PFSK-1 (cell line): ENCODE measurements at regions not wholly inside any gene's neighbourhood (a gene's known extent, or its start where the extent isn't known, plus 50 kb on each side); places are given as distances from the start of the nearest gene placed in this dataset.

Experiments
- FOXP2 ChIP-seq: optimal IDR thresholded peaks from 2 replicates; pipeline ENCODE3; 2011; ENCODE audit warnings: borderline replicate concordance, control low read depth, inconsistent platforms; ENCODE audit not compliant: insufficient read depth; ENCODE audit errors: extremely low read length, extremely low read depth
- POLR2AphosphoS5 ChIP-seq: IDR thresholded peaks from 2 replicates; pipeline ENCODE4 v1.6.1; 2012; ENCODE audit warnings: low read depth, mild to moderate bottlenecking, control low read depth, low read length, moderate library complexity
- REST ChIP-seq, 2 experiments: IDR thresholded peaks; 2 replicates each; pipeline versions ENCODE4 v1.6.1 to v1.8.0; 2011 to 2012; ENCODE audit warnings: low read depth in 2 of 2, low read length in 2 of 2, control low read depth in 1 of 2, inconsistent platforms in 1 of 2, mild to moderate bottlenecking in 1 of 2, moderate library complexity in 1 of 2; ENCODE audit not compliant: insufficient read depth in 1 of 2
- SIN3A ChIP-seq: IDR thresholded peaks from 2 replicates; pipeline ENCODE4 v1.6.1; 2012; ENCODE audit warnings: mild to moderate bottlenecking, low read length, moderate library complexity, borderline replicate concordance; ENCODE audit not compliant: insufficient read depth
- TAF1 ChIP-seq: IDR thresholded peaks from 2 replicates; pipeline ENCODE4 v1.6.1; 2012; ENCODE audit warnings: low read length, control low read depth, borderline replicate concordance; ENCODE audit not compliant: insufficient read depth

DNA sequence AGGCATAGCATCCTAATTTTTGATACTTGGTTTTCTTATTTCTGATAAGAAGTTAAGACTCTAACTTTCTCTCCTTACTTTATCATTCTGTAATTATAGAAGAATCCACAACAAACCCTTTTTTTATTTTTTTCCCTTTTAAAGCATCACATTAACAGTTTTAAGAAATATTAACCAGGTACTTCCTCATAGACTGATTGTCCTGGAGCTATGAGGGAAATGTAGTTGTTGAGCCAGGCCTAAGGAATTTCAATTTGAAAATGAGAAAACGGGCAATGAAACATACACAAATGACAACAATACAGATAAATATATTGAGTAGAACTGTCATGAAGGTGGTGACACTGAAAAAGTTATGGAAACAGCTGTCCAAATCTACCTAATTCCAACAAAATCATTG is 569.0 kb downstream of the KCNA4 start:
- TF ChIP-seq TAF1 (no peak), FOXP2 (no peak), SIN3A (no peak)

- TF ChIP-seq TAF1, result no peak
- TF ChIP-seq FOXP2, result no peak
- TF ChIP-seq POLR2AphosphoS5, result no peak
- TF ChIP-seq REST (IDR thresholded peaks at IDR 0.05; ENCODE audit: insufficient read depth in 1 of 2, low read depth in 2 of 2, low read length in 2 of 2), result no peak
- TF ChIP-seq SIN3A, result no peak
Observed at GRCh38 chr11:29446132-29446531, 570.7 kb downstream of the KCNA4 start.

GRCh38 chr11:29438815-29439214 is 578.0 kb downstream of the KCNA4 start:
- TF ChIP-seq POLR2AphosphoS5 (no peak), SIN3A (no peak), FOXP2 (no peak), TAF1 (no peak), REST (IDR thresholded peaks at IDR 0.05; ENCODE audit: insufficient read depth in 1 of 2, low read depth in 2 of 2, low read length in 2 of 2) (no peak)

- TF ChIP-seq TAF1 (no peak), SIN3A (no peak), POLR2AphosphoS5 (no peak)
Observed at GRCh38 chr11:29435421-29435820, 581.4 kb downstream of the KCNA4 start.

GRCh38 chr11:29432719-29433325 is 584.0 kb downstream of the KCNA4 start:
- TF ChIP-seq FOXP2 (no peak), TAF1 (no peak), POLR2AphosphoS5 (no peak), REST (IDR thresholded peaks at IDR 0.05; ENCODE audit: insufficient read depth in 1 of 2, low read depth in 2 of 2, low read length in 2 of 2) (no peak), SIN3A (no peak)

- no peak for TF ChIP-seq TAF1
Observed at GRCh38 chr11:29405305-29405704, 611.5 kb downstream of the KCNA4 start.

- TF ChIP-seq REST (IDR thresholded peaks at IDR 0.05; ENCODE audit: insufficient read depth in 1 of 2, low read depth in 2 of 2, low read length in 2 of 2) (no peak), POLR2AphosphoS5 (no peak), FOXP2 (no peak), SIN3A (no peak), TAF1 (no peak)
Observed at GRCh38 chr11:29395555-29396072, 621.2 kb downstream of the KCNA4 start.
